ENCODE measurements at regions not wholly inside any gene's neighbourhood (a gene's known extent, or its start where the extent isn't known, plus 50 kb on each side); places are given as distances from the start of the nearest gene placed in this dataset.

DNA sequence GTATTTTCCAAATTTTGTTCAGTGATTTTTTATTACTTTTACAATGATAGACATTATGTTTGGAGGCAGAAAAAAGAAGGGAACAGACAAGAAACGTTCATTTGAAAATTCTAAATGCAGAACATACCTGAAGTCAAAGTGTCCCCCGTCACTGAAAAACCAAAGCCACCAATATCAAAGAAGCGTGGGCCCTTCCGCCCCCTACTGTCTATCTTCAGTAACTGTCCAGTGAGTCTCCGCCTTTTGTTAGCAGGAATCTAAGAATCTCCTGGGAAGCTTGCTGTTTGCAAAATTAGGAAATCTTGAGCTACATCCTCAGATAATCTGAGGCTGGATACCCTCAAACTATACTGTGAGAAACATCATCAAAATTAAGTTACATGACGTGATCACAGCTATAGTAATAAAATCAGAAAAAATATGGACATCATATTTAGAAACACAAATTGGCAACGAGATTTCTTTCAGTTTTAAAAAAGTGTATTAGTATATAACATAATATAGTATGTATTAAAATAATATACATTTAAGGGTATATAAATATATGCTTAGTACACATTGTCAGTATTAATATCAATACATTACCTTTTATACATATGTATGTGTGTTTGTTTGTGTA lies 169.3 kb upstream of the AKR1E2 start:
- H3K27me3 Mint-ChIP-seq (ENCODE audit: insufficient read depth) = no peaks in the 10 kb centered on the region
- peaks cover 36% of the 10 kb centered on the region for H3K4me1 Mint-ChIP-seq (ENCODE audit: low read depth)
- DNase-seq = peak; percentile 47
- H3K27ac Mint-ChIP-seq = peak overlapping the region; percentile 60; the same call in 1 of the 2 replicates
- peaks cover 2% of the 10 kb centered on the region for H3K36me3 Mint-ChIP-seq (ENCODE audit: low read depth)
- TF ChIP-seq CTCF (IDR thresholded peaks at IDR 0.05) = peak; percentile 96
- no peaks in the 10 kb centered on the region for H3K9me3 Mint-ChIP-seq
- peak overlapping the region; percentile 64; the same call in 1 of the 2 replicates for H3K4me3 Mint-ChIP-seq

- H3K36me3 Mint-ChIP-seq (ENCODE audit: low read depth) = no peaks in the 10 kb centered on the region
- DNase-seq = no peak
- H3K9me3 Mint-ChIP-seq = no peaks in the 10 kb centered on the region
- peaks cover 40% of the 10 kb centered on the region for H3K4me1 Mint-ChIP-seq (ENCODE audit: low read depth)
- no peaks in the 10 kb centered on the region for H3K27me3 Mint-ChIP-seq (ENCODE audit: insufficient read depth)
- no peak overlapping the region for H3K4me3 Mint-ChIP-seq
- H3K27ac Mint-ChIP-seq = no peak overlapping the region
- TF ChIP-seq CTCF (IDR thresholded peaks at IDR 0.05) = no peak
These were observed 170.1 kb upstream of the AKR1E2 start for GRCh38 chr10:4655879-4656278.

DNA sequence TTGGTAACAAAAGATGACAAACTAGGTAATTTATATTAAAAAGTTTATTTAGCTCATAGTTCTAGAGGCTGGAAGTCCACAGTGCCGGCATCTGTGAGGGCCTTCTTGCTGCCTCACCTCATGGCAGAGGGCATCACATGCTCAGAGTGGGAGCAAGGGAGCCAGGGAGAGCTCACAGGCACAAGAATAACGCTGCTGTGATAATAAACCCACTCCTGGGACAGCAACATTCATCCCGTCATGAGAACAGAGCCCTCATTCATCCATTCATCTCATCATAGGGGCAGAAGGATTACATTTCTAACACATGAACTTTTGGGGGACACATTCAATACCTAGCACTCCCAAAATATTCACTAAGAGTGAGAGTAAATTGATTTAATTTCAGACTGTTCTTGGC lies 170.6 kb upstream of the AKR1E2 start:
- no peak overlapping the region for H3K27ac Mint-ChIP-seq
- no peak for DNase-seq
- no peak for TF ChIP-seq CTCF (IDR thresholded peaks at IDR 0.05)

GRCh38 chr10:4654496-4654895 lies 171.5 kb upstream of the AKR1E2 start:
- no peaks in the 10 kb centered on the region for H3K9me3 Mint-ChIP-seq
- H3K27ac Mint-ChIP-seq = no peak overlapping the region
- H3K4me1 Mint-ChIP-seq (ENCODE audit: low read depth) = peaks cover 53% of the 10 kb centered on the region
- DNase-seq = no peak
- H3K27me3 Mint-ChIP-seq (ENCODE audit: insufficient read depth) = no peaks in the 10 kb centered on the region
- no peaks in the 10 kb centered on the region for H3K36me3 Mint-ChIP-seq (ENCODE audit: low read depth)
- H3K4me3 Mint-ChIP-seq = no peak overlapping the region
- no peak for TF ChIP-seq CTCF (IDR thresholded peaks at IDR 0.05)

More for the DNA sequence above, 170.6 kb upstream of the AKR1E2 start:
- H3K36me3 Mint-ChIP-seq (ENCODE audit: low read depth) = no peaks in the 10 kb centered on the region
- H3K4me3 Mint-ChIP-seq = no peak overlapping the region
- H3K4me1 Mint-ChIP-seq (ENCODE audit: low read depth) = peaks cover 44% of the 10 kb centered on the region
- no peaks in the 10 kb centered on the region for H3K9me3 Mint-ChIP-seq
- H3K27me3 Mint-ChIP-seq (ENCODE audit: insufficient read depth) = no peaks in the 10 kb centered on the region

DNA sequence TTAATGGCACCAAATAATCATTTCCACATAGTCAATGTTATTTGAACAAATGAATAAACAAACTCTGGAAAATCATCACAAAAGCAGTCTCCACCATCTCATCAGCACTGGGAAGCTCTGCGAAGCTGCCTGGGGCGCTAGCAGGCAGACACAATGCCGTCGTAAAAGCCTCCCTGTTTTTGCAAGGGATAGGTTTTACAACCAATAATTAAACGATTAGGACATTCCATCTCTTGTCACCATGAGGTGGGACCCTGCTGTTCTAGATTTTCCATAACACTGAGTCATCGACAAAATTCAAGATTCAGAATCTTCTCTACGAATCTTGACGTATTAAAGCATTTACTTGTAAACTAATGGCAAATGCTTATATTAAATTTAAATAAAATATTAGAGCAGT lies 172.8 kb upstream of the AKR1E2 start:
- Mint-ChIP-seq H3K27me3 (ENCODE audit: insufficient read depth) (no peaks in the 10 kb centered on the region), H3K4me3 (no peak overlapping the region), H3K9me3 (no peaks in the 10 kb centered on the region), H3K36me3 (ENCODE audit: low read depth) (no peaks in the 10 kb centered on the region), H3K27ac (no peak overlapping the region), H3K4me1 (ENCODE audit: low read depth) (peaks cover 54% of the 10 kb centered on the region)
- TF ChIP-seq CTCF (IDR thresholded peaks at IDR 0.05) = no peak
- DNase-seq = no peak

Measured in HFFc6 (cell line).